Activated CD4-positive, alpha-beta T cell treated with anti-CD3 and anti-CD28 coated beads for 36 hours (primary cell): ENCODE measurements at regions not wholly inside any gene's neighbourhood (a gene's known extent, or its start where the extent isn't known, plus 50 kb on each side); places are given as distances from the start of the nearest gene placed in this dataset.

Experiments used
- ATAC-seq: fragments of 200-7000 bp; cut with Tn5 transposase; one replicate; pipeline ENCODE4 v1.10.0; 2021; ENCODE audit warnings: mild to moderate bottlenecking, moderate library complexity
- CTCF ChIA-PET: fragments of 350-600 bp; sonication (Branson Sonifier 250); formaldehyde crosslinking; loops from one replicate; lab custom pipeline; 2021; ENCODE audit warnings: antibody characterized with exemption; lab: Charles Lee
- POLR2A ChIA-PET: fragments of 350-600 bp; sonication (Branson Sonifier 250); formaldehyde crosslinking; loops from one replicate; lab custom pipeline; 2021; ENCODE audit warnings: antibody characterized with exemption, inconsistent platforms; lab: Charles Lee
- DNase-seq: peaks from one replicate; pipeline ENCODE4 v3.0.0-alpha.2; 2020
- H3K27ac Mint-ChIP-seq: one replicate; pipeline ENCODE4 v1.8.0; 2021; ENCODE audit warnings: mixed read lengths
- H3K27me3 Mint-ChIP-seq: one replicate; pipeline ENCODE4 v1.8.0; 2021; ENCODE audit warnings: mixed read lengths
- H3K36me3 Mint-ChIP-seq: one replicate; pipeline ENCODE4 v1.8.0; 2021; ENCODE audit warnings: low read depth, mixed read lengths
- H3K4me1 Mint-ChIP-seq: one replicate; pipeline ENCODE4 v1.8.0; 2021; ENCODE audit warnings: mixed read lengths
- H3K4me3 Mint-ChIP-seq: one replicate; pipeline ENCODE4 v1.8.0; 2021; ENCODE audit warnings: mild to moderate bottlenecking, moderate library complexity, mixed read lengths
- H3K9me3 Mint-ChIP-seq: one replicate; pipeline ENCODE4 v1.8.0; 2021; ENCODE audit warnings: low read depth, mixed read lengths
- intact Hi-C, 2 experiments: fragments of 100-400 bp; cut with DNase I in 1 of 2; cut with micrococcal nuclease in 1 of 2; formaldehyde crosslinking; loops; one replicate each; pipeline versions ENCODE4 v1.14.2 to v1.15.1; 2022 to 2024; cut with DNase I, micrococcal nuclease

- no peaks in the 10 kb centered on the region for H3K4me1 Mint-ChIP-seq
- no peak overlapping the region for H3K27ac Mint-ChIP-seq
- ATAC-seq = no peak
- peaks cover 2% of the 10 kb centered on the region for H3K9me3 Mint-ChIP-seq
- H3K27me3 Mint-ChIP-seq = no peaks in the 10 kb centered on the region
- CTCF ChIA-PET = no interaction called here
- intact Hi-C loops = no loop called here
- no peak for DNase-seq
- POLR2A ChIA-PET = no interaction called here
- no peaks in the 10 kb centered on the region for H3K36me3 Mint-ChIP-seq
- H3K4me3 Mint-ChIP-seq = no peak overlapping the region
Measured at GRCh38 chr5:158264264-158264663, 405.3 kb upstream of the CLINT1 start.

- DNase-seq = no peak
- POLR2A ChIA-PET = interaction anchor here (0.6 kb wide), 1 partner anchor 13 kb away, joined by 4 read pairs; no protein-coding TSS in a partner anchor
- H3K4me3 Mint-ChIP-seq = no peak overlapping the region
- intact Hi-C loops = no loop called here
- ATAC-seq = no peak
- CTCF ChIA-PET = interaction anchor here (0.6 to 1.6 kb wide), 3 partner anchors 11 to 120 kb away, joined by 3 to 5 read pairs (median 3); no protein-coding TSS in a partner anchor
- H3K4me1 Mint-ChIP-seq = no peaks in the 10 kb centered on the region
- H3K27ac Mint-ChIP-seq = no peak overlapping the region
- no peaks in the 10 kb centered on the region for H3K27me3 Mint-ChIP-seq
- peaks cover 2% of the 10 kb centered on the region for H3K9me3 Mint-ChIP-seq
- H3K36me3 Mint-ChIP-seq = no peaks in the 10 kb centered on the region
Measured at GRCh38 chr5:158261674-158262367, 402.9 kb upstream of the CLINT1 start.

- ATAC-seq (no peak), DNase-seq (no peak)
- intact Hi-C loops = no loop called here
- ChIA-PET CTCF (interaction anchor here (1.1 kb wide), 1 partner anchor 17 kb away, joined by 3 read pairs; no protein-coding TSS in a partner anchor), POLR2A (no interaction called here)
- H3K4me3 Mint-ChIP-seq = no peak overlapping the region
- H3K4me1 Mint-ChIP-seq = no peaks in the 10 kb centered on the region
- H3K27ac Mint-ChIP-seq = no peak overlapping the region
- no peaks in the 10 kb centered on the region for H3K27me3 Mint-ChIP-seq
- H3K36me3 Mint-ChIP-seq = no peaks in the 10 kb centered on the region
- peaks cover 2% of the 10 kb centered on the region for H3K9me3 Mint-ChIP-seq
Measured at GRCh38 chr5:158256096-158256495, 397.2 kb upstream of the CLINT1 start.

GRCh38 chr5:158255609-158256008, 396.7 kb upstream of the CLINT1 start:
- H3K4me3 Mint-ChIP-seq = no peak overlapping the region
- no peaks in the 10 kb centered on the region for H3K27me3 Mint-ChIP-seq
- peaks cover 2% of the 10 kb centered on the region for H3K9me3 Mint-ChIP-seq
- H3K4me1 Mint-ChIP-seq = no peaks in the 10 kb centered on the region
- no peak overlapping the region for H3K27ac Mint-ChIP-seq
- POLR2A ChIA-PET = no interaction called here
- no peak for DNase-seq
- CTCF ChIA-PET = interaction anchor here (0.6 to 1.1 kb wide), 5 partner anchors 17 to 855 kb away, joined by 3 read pairs; no protein-coding TSS in a partner anchor
- no peak for ATAC-seq
- intact Hi-C loops = no loop called here
- no peaks in the 10 kb centered on the region for H3K36me3 Mint-ChIP-seq

GRCh38 chr5:158246661-158247060, 387.7 kb upstream of the CLINT1 start:
- ATAC-seq (no peak), DNase-seq (no peak)
- CTCF ChIA-PET = interaction anchor here (0.6 kb wide), 1 partner anchor 269 kb away, joined by 3 read pairs; no protein-coding TSS in a partner anchor
- Mint-ChIP-seq H3K4me3 (no peak overlapping the region), H3K9me3 (no peaks in the 10 kb centered on the region), H3K36me3 (no peaks in the 10 kb centered on the region), H3K4me1 (no peaks in the 10 kb centered on the region), H3K27me3 (peaks cover 8% of the 10 kb centered on the region), H3K27ac (no peak overlapping the region)
- intact Hi-C loops = no loop called here
- POLR2A ChIA-PET = no interaction called here

- DNase-seq (no peak), ATAC-seq (no peak)
- intact Hi-C loops = no loop called here
- H3K36me3 Mint-ChIP-seq = no peaks in the 10 kb centered on the region
- H3K27ac Mint-ChIP-seq = no peak overlapping the region
- H3K4me1 Mint-ChIP-seq = no peaks in the 10 kb centered on the region
- ChIA-PET CTCF (no interaction called here), POLR2A (no interaction called here)
- H3K4me3 Mint-ChIP-seq = no peak overlapping the region
- H3K9me3 Mint-ChIP-seq = no peaks in the 10 kb centered on the region
- peaks cover 10% of the 10 kb centered on the region for H3K27me3 Mint-ChIP-seq
Measured at GRCh38 chr5:158245513-158245912, 386.6 kb upstream of the CLINT1 start.

GRCh38 chr5:158244882-158245281, 385.9 kb upstream of the CLINT1 start:
- intact Hi-C loops = no loop called here
- peaks cover 10% of the 10 kb centered on the region for H3K27me3 Mint-ChIP-seq
- ATAC-seq = no peak
- H3K27ac Mint-ChIP-seq = no peak overlapping the region
- POLR2A ChIA-PET = no interaction called here
- no peaks in the 10 kb centered on the region for H3K36me3 Mint-ChIP-seq
- CTCF ChIA-PET = no interaction called here
- no peak for DNase-seq
- no peaks in the 10 kb centered on the region for H3K4me1 Mint-ChIP-seq
- no peaks in the 10 kb centered on the region for H3K9me3 Mint-ChIP-seq
- H3K4me3 Mint-ChIP-seq = no peak overlapping the region

DNA sequence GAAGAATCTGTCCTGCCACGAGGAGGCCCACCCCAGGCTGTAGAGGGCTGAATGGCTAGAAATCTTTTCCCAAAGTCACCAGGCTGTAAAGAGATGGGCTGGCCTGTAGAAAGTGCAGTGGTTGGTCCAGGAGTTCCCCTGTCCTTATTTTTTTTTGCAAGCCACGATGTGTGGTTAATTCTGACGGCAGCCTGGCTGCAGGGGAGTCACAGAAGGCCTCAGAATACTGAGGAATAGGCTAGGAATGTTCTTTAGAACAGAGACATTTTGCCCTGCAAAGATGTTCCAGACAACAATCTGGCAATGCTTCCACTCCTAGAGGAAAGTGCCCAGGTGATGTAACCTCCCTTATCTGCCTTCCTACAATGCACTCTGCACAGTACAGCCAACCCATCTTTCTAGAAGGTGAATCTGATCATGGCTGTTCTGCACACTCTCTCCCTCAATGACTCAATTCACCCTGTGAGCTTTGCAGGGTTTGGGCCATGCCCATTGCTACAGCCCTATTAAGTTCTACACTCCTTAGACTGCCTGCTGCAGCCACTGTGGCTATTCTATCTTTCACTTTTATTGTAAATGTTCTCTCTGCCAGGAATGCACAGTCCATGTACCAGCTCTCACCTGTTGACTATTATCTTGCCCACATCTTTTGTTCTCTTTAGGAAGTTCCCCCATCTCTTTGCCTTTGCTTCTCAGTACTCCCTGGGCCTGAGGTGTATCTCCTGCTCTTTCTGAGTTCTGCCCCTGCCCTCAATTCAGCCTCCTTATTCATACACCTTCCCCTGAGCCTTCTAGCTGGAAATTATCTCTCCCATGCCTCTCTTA, 377.8 kb upstream of the CLINT1 start:
- peaks cover 1% of the 10 kb centered on the region for H3K27me3 Mint-ChIP-seq
- H3K36me3 Mint-ChIP-seq = no peaks in the 10 kb centered on the region
- peaks cover 2% of the 10 kb centered on the region for H3K9me3 Mint-ChIP-seq
- DNase-seq (no peak), ATAC-seq (no peak)
- intact Hi-C loops = no loop called here
- no peak overlapping the region for H3K27ac Mint-ChIP-seq
- H3K4me3 Mint-ChIP-seq = no peak overlapping the region
- CTCF ChIA-PET = no interaction called here
- peaks cover 12% of the 10 kb centered on the region for H3K4me1 Mint-ChIP-seq
- POLR2A ChIA-PET = no interaction called here

DNA sequence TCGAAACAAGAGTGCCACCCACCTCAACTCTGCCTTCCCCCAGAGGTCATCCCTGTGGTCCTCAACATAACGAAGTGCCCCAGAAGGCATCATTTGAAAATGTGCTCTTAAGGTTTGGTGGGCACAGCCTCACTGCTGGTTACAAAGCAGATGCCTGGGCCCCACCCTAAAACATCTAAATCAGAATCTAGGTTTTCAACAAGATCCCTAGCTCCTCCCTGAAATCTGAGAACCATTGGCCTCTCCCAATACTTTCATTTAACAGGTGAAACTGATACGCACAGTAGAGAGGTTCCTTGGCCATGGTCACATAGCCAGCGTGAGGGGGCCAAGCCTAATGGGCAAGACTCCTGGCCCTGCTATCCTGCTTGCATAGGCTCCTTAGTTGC, 376.2 kb upstream of the CLINT1 start:
- Mint-ChIP-seq H3K27ac (no peak overlapping the region), H3K36me3 (no peaks in the 10 kb centered on the region), H3K4me3 (no peak overlapping the region), H3K4me1 (peaks cover 12% of the 10 kb centered on the region), H3K9me3 (peaks cover 2% of the 10 kb centered on the region), H3K27me3 (no peaks in the 10 kb centered on the region)
- CTCF ChIA-PET = no interaction called here
- ATAC-seq (no peak), DNase-seq (no peak)
- intact Hi-C loops = no loop called here
- POLR2A ChIA-PET = no interaction called here

- peaks cover 12% of the 10 kb centered on the region for H3K4me1 Mint-ChIP-seq
- no peak overlapping the region for H3K27ac Mint-ChIP-seq
- POLR2A ChIA-PET = no interaction called here
- no peak for DNase-seq
- intact Hi-C loops = no loop called here
- ATAC-seq = peak; percentile 64
- CTCF ChIA-PET = interaction anchor here (0.8 kb wide), 1 partner anchor 27 kb away, joined by 3 read pairs; no protein-coding TSS in a partner anchor
- H3K36me3 Mint-ChIP-seq = no peaks in the 10 kb centered on the region
- H3K27me3 Mint-ChIP-seq = no peaks in the 10 kb centered on the region
- H3K9me3 Mint-ChIP-seq = peaks cover 2% of the 10 kb centered on the region
- H3K4me3 Mint-ChIP-seq = no peak overlapping the region
Measured at GRCh38 chr5:158234323-158235158, 375.6 kb upstream of the CLINT1 start.

- peaks cover 3% of the 10 kb centered on the region for H3K9me3 Mint-ChIP-seq
- H3K27me3 Mint-ChIP-seq = no peaks in the 10 kb centered on the region
- ChIA-PET CTCF (interaction anchor here (0.8 kb wide), 1 partner anchor 28 kb away, joined by 3 read pairs; no protein-coding TSS in a partner anchor), POLR2A (no interaction called here)
- DNase-seq (no peak), ATAC-seq (no peak)
- H3K36me3 Mint-ChIP-seq = no peaks in the 10 kb centered on the region
- no peak overlapping the region for H3K4me3 Mint-ChIP-seq
- no peak overlapping the region for H3K27ac Mint-ChIP-seq
- peaks cover 12% of the 10 kb centered on the region for H3K4me1 Mint-ChIP-seq
- intact Hi-C loops = no loop called here
Measured at GRCh38 chr5:158233735-158234322, 374.9 kb upstream of the CLINT1 start.
